ENCODE measurements at regions not wholly inside any gene's neighbourhood (a gene's known extent, or its start where the extent isn't known, plus 50 kb on each side); places are given as distances from the start of the nearest gene placed in this dataset.

GRCh38 chr20:19120011-19120410, 92.4 kb upstream of the SLC24A3 start:
- Histone ChIP-seq H4K8ac (ENCODE audit: low read depth, low read length) (no peak overlapping the region), H3K18ac (ENCODE audit: low read length) (no peak overlapping the region), H3K27me3 (ENCODE audit: insufficient read depth, low read length, poor library complexity) (no peaks in the 10 kb centered on the region), H3K4me3 (ENCODE audit: low read length) (no peak overlapping the region), H3K4ac (ENCODE audit: low read depth, low read length) (no peak overlapping the region), H2BK5ac (ENCODE audit: low read length) (no peak overlapping the region), H3K79me1 (ENCODE audit: low read length) (no peaks in the 10 kb centered on the region), H3K23ac (ENCODE audit: low read length) (no peak overlapping the region), H3K9ac (ENCODE audit: low read length) (no peak overlapping the region), H3K56ac (ENCODE audit: low read length) (no peak overlapping the region), H3K27ac (ENCODE audit: low read depth, low read length) (no peak overlapping the region), H3K36me3 (ENCODE audit: control insufficient read depth, insufficient read depth, low read length) (no peaks in the 10 kb centered on the region), H2BK15ac (replicated peaks; ENCODE audit: low read depth) (no peak overlapping the region), H2BK120ac (ENCODE audit: low read depth, low read length) (no peak overlapping the region), H3K4me2 (ENCODE audit: low read length) (no peak overlapping the region), H4K5ac (ENCODE audit: low read length) (no peak overlapping the region), H3K4me1 (ENCODE audit: control insufficient read depth, low read depth, low read length) (no peaks in the 10 kb centered on the region), H2AK5ac (ENCODE audit: low read length) (no peak overlapping the region), H3K79me2 (ENCODE audit: control insufficient read depth, insufficient read depth, low read length) (no peaks in the 10 kb centered on the region)
- WGBS (ENCODE audit: extremely low coverage, insufficient coverage, low lambda C conversion rate) = no CpG with 5 or more reads among the region's 9 CpGs
- DNase-seq = no peak

- no peak overlapping the region for H2BK120ac ChIP-seq (ENCODE audit: low read depth, low read length)
- H3K56ac ChIP-seq (ENCODE audit: low read length) = no peak overlapping the region
- H3K36me3 ChIP-seq (ENCODE audit: control insufficient read depth, insufficient read depth, low read length) = no peaks in the 10 kb centered on the region
- no peak overlapping the region for H3K4me3 ChIP-seq (ENCODE audit: low read length)
- H3K4ac ChIP-seq (ENCODE audit: low read depth, low read length) = no peak overlapping the region
- no peaks in the 10 kb centered on the region for H3K4me1 ChIP-seq (ENCODE audit: control insufficient read depth, low read depth, low read length)
- H3K4me2 ChIP-seq (ENCODE audit: low read length) = no peak overlapping the region
- WGBS (ENCODE audit: extremely low coverage, insufficient coverage, low lambda C conversion rate) = no CpG with 5 or more reads among the region's 4 CpGs
- no peak overlapping the region for H4K5ac ChIP-seq (ENCODE audit: low read length)
- no peak overlapping the region for H2BK15ac ChIP-seq (replicated peaks; ENCODE audit: low read depth)
- no peak overlapping the region for H3K18ac ChIP-seq (ENCODE audit: low read length)
- no peak overlapping the region for H4K8ac ChIP-seq (ENCODE audit: low read depth, low read length)
- no peak overlapping the region for H3K9ac ChIP-seq (ENCODE audit: low read length)
- H3K27ac ChIP-seq (ENCODE audit: low read depth, low read length) = no peak overlapping the region
- no peaks in the 10 kb centered on the region for H3K79me2 ChIP-seq (ENCODE audit: control insufficient read depth, insufficient read depth, low read length)
- no peaks in the 10 kb centered on the region for H3K27me3 ChIP-seq (ENCODE audit: insufficient read depth, low read length, poor library complexity)
- DNase-seq = no peak
- H2AK5ac ChIP-seq (ENCODE audit: low read length) = no peak overlapping the region
- no peak overlapping the region for H2BK5ac ChIP-seq (ENCODE audit: low read length)
- H3K23ac ChIP-seq (ENCODE audit: low read length) = no peak overlapping the region
- H3K79me1 ChIP-seq (ENCODE audit: low read length) = no peaks in the 10 kb centered on the region
These were observed 91.9 kb upstream of the SLC24A3 start for GRCh38 chr20:19120569-19120968.

- Histone ChIP-seq H2AK5ac (ENCODE audit: low read length) (no peak overlapping the region), H2BK5ac (ENCODE audit: low read length) (no peak overlapping the region), H2BK120ac (ENCODE audit: low read depth, low read length) (no peak overlapping the region), H3K4me2 (ENCODE audit: low read length) (no peak overlapping the region), H4K5ac (ENCODE audit: low read length) (no peak overlapping the region), H3K9ac (ENCODE audit: low read length) (no peak overlapping the region), H3K79me2 (ENCODE audit: control insufficient read depth, insufficient read depth, low read length) (no peaks in the 10 kb centered on the region), H3K27me3 (ENCODE audit: insufficient read depth, low read length, poor library complexity) (no peaks in the 10 kb centered on the region), H2BK15ac (replicated peaks; ENCODE audit: low read depth) (no peak overlapping the region), H3K23ac (ENCODE audit: low read length) (no peak overlapping the region), H3K18ac (ENCODE audit: low read length) (no peak overlapping the region), H3K36me3 (ENCODE audit: control insufficient read depth, insufficient read depth, low read length) (no peaks in the 10 kb centered on the region), H3K79me1 (ENCODE audit: low read length) (no peaks in the 10 kb centered on the region), H3K4ac (ENCODE audit: low read depth, low read length) (no peak overlapping the region), H3K56ac (ENCODE audit: low read length) (no peak overlapping the region), H3K27ac (ENCODE audit: low read depth, low read length) (no peak overlapping the region), H3K4me3 (ENCODE audit: low read length) (no peak overlapping the region), H3K4me1 (ENCODE audit: control insufficient read depth, low read depth, low read length) (no peaks in the 10 kb centered on the region), H4K8ac (ENCODE audit: low read depth, low read length) (no peak overlapping the region)
- no peak for DNase-seq
- no CpG with 5 or more reads among the region's 3 CpGs for WGBS (ENCODE audit: extremely low coverage, insufficient coverage, low lambda C conversion rate)
These were observed 91.0 kb upstream of the SLC24A3 start for GRCh38 chr20:19121463-19121862.

GRCh38 chr20:19121916-19122315, 90.5 kb upstream of the SLC24A3 start:
- Histone ChIP-seq H2BK5ac (ENCODE audit: low read length) (no peak overlapping the region), H3K23ac (ENCODE audit: low read length) (no peak overlapping the region), H3K27ac (ENCODE audit: low read depth, low read length) (no peak overlapping the region), H3K27me3 (ENCODE audit: insufficient read depth, low read length, poor library complexity) (no peaks in the 10 kb centered on the region), H2BK15ac (replicated peaks; ENCODE audit: low read depth) (no peak overlapping the region), H3K4me2 (ENCODE audit: low read length) (no peak overlapping the region), H3K56ac (ENCODE audit: low read length) (no peak overlapping the region), H3K79me2 (ENCODE audit: control insufficient read depth, insufficient read depth, low read length) (no peaks in the 10 kb centered on the region), H3K4me1 (ENCODE audit: control insufficient read depth, low read depth, low read length) (no peaks in the 10 kb centered on the region), H3K18ac (ENCODE audit: low read length) (no peak overlapping the region), H3K4me3 (ENCODE audit: low read length) (no peak overlapping the region), H3K4ac (ENCODE audit: low read depth, low read length) (no peak overlapping the region), H2AK5ac (ENCODE audit: low read length) (no peak overlapping the region), H3K79me1 (ENCODE audit: low read length) (no peaks in the 10 kb centered on the region), H2BK120ac (ENCODE audit: low read depth, low read length) (no peak overlapping the region), H4K5ac (ENCODE audit: low read length) (no peak overlapping the region), H3K36me3 (ENCODE audit: control insufficient read depth, insufficient read depth, low read length) (no peaks in the 10 kb centered on the region), H3K9ac (ENCODE audit: low read length) (no peak overlapping the region), H4K8ac (ENCODE audit: low read depth, low read length) (no peak overlapping the region)
- no peak for DNase-seq

- no peak overlapping the region for H3K9ac ChIP-seq (ENCODE audit: low read length)
- no peaks in the 10 kb centered on the region for H3K79me1 ChIP-seq (ENCODE audit: low read length)
- H2BK5ac ChIP-seq (ENCODE audit: low read length) = no peak overlapping the region
- H4K8ac ChIP-seq (ENCODE audit: low read depth, low read length) = no peak overlapping the region
- no peak overlapping the region for H3K56ac ChIP-seq (ENCODE audit: low read length)
- no peaks in the 10 kb centered on the region for H3K79me2 ChIP-seq (ENCODE audit: control insufficient read depth, insufficient read depth, low read length)
- no peak overlapping the region for H3K18ac ChIP-seq (ENCODE audit: low read length)
- no peaks in the 10 kb centered on the region for H3K27me3 ChIP-seq (ENCODE audit: insufficient read depth, low read length, poor library complexity)
- H4K5ac ChIP-seq (ENCODE audit: low read length) = no peak overlapping the region
- no peak overlapping the region for H2AK5ac ChIP-seq (ENCODE audit: low read length)
- no peak overlapping the region for H2BK120ac ChIP-seq (ENCODE audit: low read depth, low read length)
- no peak overlapping the region for H3K4me2 ChIP-seq (ENCODE audit: low read length)
- no peak overlapping the region for H3K4me3 ChIP-seq (ENCODE audit: low read length)
- no peak overlapping the region for H3K4ac ChIP-seq (ENCODE audit: low read depth, low read length)
- no peak for DNase-seq
- no peak overlapping the region for H3K23ac ChIP-seq (ENCODE audit: low read length)
- H3K36me3 ChIP-seq (ENCODE audit: control insufficient read depth, insufficient read depth, low read length) = no peaks in the 10 kb centered on the region
- H3K4me1 ChIP-seq (ENCODE audit: control insufficient read depth, low read depth, low read length) = no peaks in the 10 kb centered on the region
- no peak overlapping the region for H3K27ac ChIP-seq (ENCODE audit: low read depth, low read length)
- no peak overlapping the region for H2BK15ac ChIP-seq (replicated peaks; ENCODE audit: low read depth)
These were observed 90.0 kb upstream of the SLC24A3 start for GRCh38 chr20:19122395-19122794.

- H2BK5ac ChIP-seq (ENCODE audit: low read length) = no peak overlapping the region
- H4K8ac ChIP-seq (ENCODE audit: low read depth, low read length) = no peak overlapping the region
- no peaks in the 10 kb centered on the region for H3K79me1 ChIP-seq (ENCODE audit: low read length)
- no peak overlapping the region for H3K4me3 ChIP-seq (ENCODE audit: low read length)
- H3K4ac ChIP-seq (ENCODE audit: low read depth, low read length) = no peak overlapping the region
- H3K4me1 ChIP-seq (ENCODE audit: control insufficient read depth, low read depth, low read length) = no peaks in the 10 kb centered on the region
- no CpG with 5 or more reads among the region's 1 CpG for WGBS (ENCODE audit: extremely low coverage, insufficient coverage, low lambda C conversion rate)
- no peak overlapping the region for H3K23ac ChIP-seq (ENCODE audit: low read length)
- no peaks in the 10 kb centered on the region for H3K79me2 ChIP-seq (ENCODE audit: control insufficient read depth, insufficient read depth, low read length)
- no peaks in the 10 kb centered on the region for H3K27me3 ChIP-seq (ENCODE audit: insufficient read depth, low read length, poor library complexity)
- no peak overlapping the region for H2BK15ac ChIP-seq (replicated peaks; ENCODE audit: low read depth)
- no peak overlapping the region for H3K56ac ChIP-seq (ENCODE audit: low read length)
- no peak overlapping the region for H3K4me2 ChIP-seq (ENCODE audit: low read length)
- no peak overlapping the region for H3K18ac ChIP-seq (ENCODE audit: low read length)
- no peaks in the 10 kb centered on the region for H3K36me3 ChIP-seq (ENCODE audit: control insufficient read depth, insufficient read depth, low read length)
- H4K5ac ChIP-seq (ENCODE audit: low read length) = no peak overlapping the region
- H2BK120ac ChIP-seq (ENCODE audit: low read depth, low read length) = no peak overlapping the region
- H2AK5ac ChIP-seq (ENCODE audit: low read length) = no peak overlapping the region
- H3K27ac ChIP-seq (ENCODE audit: low read depth, low read length) = no peak overlapping the region
- no peak overlapping the region for H3K9ac ChIP-seq (ENCODE audit: low read length)
- no peak for DNase-seq
These were observed 86.9 kb upstream of the SLC24A3 start for GRCh38 chr20:19125508-19125907.

All from mesendoderm (in vitro differentiated cells).